ENCODE measurements at regions not wholly inside any gene's neighbourhood (a gene's known extent, or its start where the extent isn't known, plus 50 kb on each side); places are given as distances from the start of the nearest gene placed in this dataset.

GRCh38 chr13:34255711-34256110 lies 437.8 kb downstream of the RFC3 start:
- FAIRE-seq: no peak

GRCh38 chr13:34256236-34256635 lies 438.3 kb downstream of the RFC3 start:
- FAIRE-seq: no peak

GRCh38 chr13:34257966-34258365 lies 440.0 kb downstream of the RFC3 start:
- FAIRE-seq: no peak

- FAIRE-seq: no peak
Measured at GRCh38 chr13:34258646-34259386, 440.9 kb downstream of the RFC3 start.

GRCh38 chr13:34263681-34264080 lies 445.7 kb downstream of the RFC3 start:
- FAIRE-seq: no peak

GRCh38 chr13:34265046-34265679 lies 447.2 kb downstream of the RFC3 start:
- peak; percentile 50 for FAIRE-seq

- FAIRE-seq: no peak
Measured at GRCh38 chr13:34276764-34277163, 458.8 kb downstream of the RFC3 start.

- FAIRE-seq: no peak
Measured at GRCh38 chr13:34277936-34278335, 460.0 kb downstream of the RFC3 start.

GRCh38 chr13:34278780-34279179 lies 460.8 kb downstream of the RFC3 start:
- no peak for FAIRE-seq

GRCh38 chr13:34290661-34291060 lies 472.7 kb downstream of the RFC3 start:
- no peak for FAIRE-seq

- no peak for FAIRE-seq
Measured at GRCh38 chr13:34294483-34295129, 476.7 kb downstream of the RFC3 start.

- FAIRE-seq: no peak
Measured at GRCh38 chr13:34300559-34300958, 482.6 kb downstream of the RFC3 start.

- no peak for FAIRE-seq
Measured at GRCh38 chr13:34302596-34302995, 484.6 kb downstream of the RFC3 start.

GRCh38 chr13:34303346-34303745 lies 485.4 kb downstream of the RFC3 start:
- FAIRE-seq: no peak

GRCh38 chr13:34307607-34308006 lies 489.7 kb downstream of the RFC3 start:
- FAIRE-seq: no peak

GRCh38 chr13:34308725-34309124 lies 490.8 kb downstream of the RFC3 start:
- peak; percentile 13 for FAIRE-seq

GRCh38 chr13:34310539-34310938 lies 492.6 kb downstream of the RFC3 start:
- FAIRE-seq: no peak

- FAIRE-seq: no peak
Measured at GRCh38 chr13:34311251-34311650, 493.3 kb downstream of the RFC3 start.

- no peak for FAIRE-seq
Measured at GRCh38 chr13:34312578-34312977, 494.6 kb downstream of the RFC3 start.

GRCh38 chr13:34320084-34320483 lies 502.1 kb downstream of the RFC3 start:
- FAIRE-seq: no peak

- no peak for FAIRE-seq
Measured at GRCh38 chr13:34322014-34322742, 504.2 kb downstream of the RFC3 start.

GRCh38 chr13:34322743-34323074 lies 504.8 kb downstream of the RFC3 start:
- FAIRE-seq: no peak
